NT2/D1 (cell line): ENCODE measurements at regions not wholly inside any gene's neighbourhood (a gene's known extent, or its start where the extent isn't known, plus 50 kb on each side); places are given as distances from the start of the nearest gene placed in this dataset.
"Not testable (repeated sequence)": the region's sequence is repeated elsewhere in the genome, so short reads cannot be mapped to it uniquely, and the experiment has no call there.

ENCODE experiments used
- DNase-seq: peaks from one replicate; pipeline ENCODE4 v3.0.0-alpha.2; 2011; ENCODE audit warnings: low read depth, low spot score
- H3K27me3 ChIP-seq: 2 replicates; pipeline ENCODE4 v1.6.0; 2011; ENCODE audit warnings: mild to moderate bottlenecking; ENCODE audit not compliant: insufficient read length, insufficient read depth
- H3K36me3 ChIP-seq: 2 replicates; pipeline ENCODE4 v1.6.1; 2011; ENCODE audit warnings: mild to moderate bottlenecking, low read length, mixed read lengths; ENCODE audit not compliant: insufficient read depth, insufficient read length
- H3K4me1 ChIP-seq: 2 replicates; pipeline ENCODE4 v1.5.1; 2011; ENCODE audit not compliant: insufficient read depth, insufficient read length
- H3K4me3 ChIP-seq: 2 replicates; pipeline ENCODE4 v1.5.1; 2011; ENCODE audit warnings: low read depth; ENCODE audit not compliant: insufficient read length
- H3K9ac ChIP-seq: 2 replicates; pipeline ENCODE4 v1.6.0; 2011; ENCODE audit warnings: low read depth; ENCODE audit not compliant: insufficient read length
- H3K9me3 ChIP-seq: 2 replicates; pipeline ENCODE4 v1.5.1; 2011; ENCODE audit warnings: mild to moderate bottlenecking, low read length; ENCODE audit not compliant: insufficient read depth
- SUZ12 ChIP-seq: IDR thresholded peaks from 2 replicates; pipeline ENCODE4 v1.6.1; 2011; ENCODE audit not compliant: insufficient read length, insufficient read depth; ENCODE audit errors: extremely low read depth
- YY1 ChIP-seq: IDR thresholded peaks from 2 replicates; pipeline ENCODE4 v1.6.1; 2011; ENCODE audit not compliant: insufficient read length, insufficient read depth
- ZNF274 ChIP-seq: IDR thresholded peaks from 2 replicates; pipeline ENCODE4 v1.6.1; 2011; ENCODE audit warnings: mild to moderate bottlenecking, low read depth, low read length

DNA sequence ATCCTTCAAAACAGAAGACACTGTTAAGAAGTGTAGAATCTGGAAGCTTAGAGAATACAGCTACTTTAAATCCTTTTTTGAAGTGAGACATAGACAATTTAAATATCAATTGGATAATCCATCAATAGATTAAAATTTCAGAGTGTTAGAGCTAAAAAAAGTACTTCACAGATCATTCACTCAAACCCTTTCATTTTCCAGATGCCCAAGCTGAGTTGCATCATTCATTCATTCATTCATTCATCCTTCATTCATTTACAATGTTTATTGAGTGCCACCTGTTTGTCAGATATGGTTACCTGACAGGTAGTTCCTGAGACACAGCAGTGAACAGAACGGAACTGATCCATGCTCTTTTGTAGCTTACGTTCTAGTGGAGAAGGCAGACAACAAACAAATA lies 290.7 kb upstream of the MTPN start:
- Histone ChIP-seq H3K4me3 (no peak overlapping the region), H3K9me3 (peaks cover 10% of the 10 kb centered on the region; the same call in 1 of the 2 replicates), H3K36me3 (no peaks in the 10 kb centered on the region), H3K9ac (no peak overlapping the region), H3K4me1 (no peaks in the 10 kb centered on the region), H3K27me3 (no peaks in the 10 kb centered on the region)
- DNase-seq: no peak
- no peak for TF ChIP-seq ZNF274
- TF ChIP-seq YY1: no peak
- TF ChIP-seq SUZ12: no peak

DNA sequence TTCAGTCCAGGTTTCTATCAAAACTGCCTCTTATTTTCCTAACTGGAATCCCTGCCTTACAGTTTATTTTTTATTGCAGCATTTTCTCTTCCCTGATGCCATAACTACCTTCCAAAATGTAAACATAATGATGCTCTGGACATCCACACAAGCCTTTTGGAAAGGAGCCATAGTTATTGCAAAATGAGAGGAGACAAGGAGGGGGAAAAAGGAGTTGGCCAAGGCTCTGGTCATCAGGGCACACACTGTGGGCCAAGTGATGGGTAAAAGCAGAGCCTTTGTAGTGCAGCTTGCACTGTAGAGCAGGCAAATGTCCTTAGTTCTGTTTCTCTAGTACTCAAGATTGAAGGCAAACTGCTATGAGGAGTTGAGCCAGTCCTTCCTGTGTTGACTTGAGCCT lies 289.3 kb upstream of the MTPN start:
- no peak for TF ChIP-seq YY1
- no peak for TF ChIP-seq SUZ12
- no peak for TF ChIP-seq ZNF274

DNA sequence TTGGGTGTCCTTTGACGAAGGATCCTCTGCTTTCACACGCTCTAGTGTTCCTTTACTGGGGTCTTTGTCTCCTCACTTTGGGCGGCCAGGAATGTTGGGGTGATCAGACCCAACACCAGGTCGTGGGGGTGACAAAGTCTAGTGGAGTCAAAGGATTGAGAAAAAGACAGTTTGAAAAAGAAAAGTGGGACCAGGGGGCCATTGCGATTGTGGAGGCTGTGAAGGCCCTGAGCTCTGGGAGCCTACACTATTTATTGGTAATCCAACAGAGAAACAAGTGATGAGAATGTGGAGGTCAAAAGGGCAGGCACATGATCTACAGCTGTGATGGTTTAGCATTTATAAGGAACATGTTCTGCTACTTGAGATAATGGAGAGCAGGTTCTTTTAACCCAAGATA lies 287.1 kb upstream of the MTPN start:
- H3K27me3 ChIP-seq, H3K36me3 ChIP-seq, H3K9ac ChIP-seq, H3K4me3 ChIP-seq, DNase-seq, H3K4me1 ChIP-seq: not testable (repeated sequence)
- peaks cover 25% of the 10 kb centered on the region for H3K9me3 ChIP-seq

More for the DNA sequence above, 289.3 kb upstream of the MTPN start:
- Histone ChIP-seq H3K4me1 (no peaks in the 10 kb centered on the region), H3K27me3 (no peaks in the 10 kb centered on the region), H3K4me3 (no peak overlapping the region), H3K9ac (no peak overlapping the region), H3K36me3 (no peaks in the 10 kb centered on the region), H3K9me3 (peaks cover 10% of the 10 kb centered on the region; the same call in 1 of the 2 replicates)
- DNase-seq: no peak

DNA sequence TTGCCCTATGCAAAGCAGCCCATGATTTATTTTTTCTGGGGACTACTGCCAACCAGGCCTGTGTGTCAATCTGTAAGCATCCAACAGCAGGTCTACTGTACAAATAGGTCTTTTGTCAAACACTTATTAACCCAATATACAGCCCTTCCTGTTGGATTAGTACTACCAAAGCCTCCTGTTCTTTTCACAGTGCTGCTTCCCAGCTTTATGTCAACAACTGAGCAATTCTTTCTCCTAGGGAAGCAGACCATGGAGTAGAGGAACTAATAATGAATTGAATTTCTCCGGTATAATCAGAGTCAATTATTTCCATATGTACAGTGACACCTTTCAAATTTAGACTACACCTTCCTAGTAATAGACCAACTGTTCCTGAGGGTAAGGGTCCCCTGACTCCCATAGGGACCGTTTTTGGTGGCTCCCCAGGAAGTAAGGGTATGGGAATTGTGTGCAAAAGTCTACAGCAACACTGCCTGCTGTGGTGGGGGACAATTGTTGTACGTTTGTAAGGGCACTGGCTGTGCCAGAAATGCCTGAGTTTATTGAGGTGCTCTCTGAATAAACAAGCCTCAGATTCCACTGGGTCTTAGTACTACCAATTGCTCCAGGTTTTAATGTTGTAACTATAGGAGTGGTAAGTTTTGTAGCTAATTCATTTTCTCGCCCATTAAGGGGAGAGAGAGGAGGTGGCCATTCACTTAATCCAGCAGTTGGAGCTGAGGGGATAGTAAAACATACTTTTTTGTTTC lies 286.1 kb upstream of the MTPN start:
- H3K9ac ChIP-seq, H3K4me1 ChIP-seq, H3K36me3 ChIP-seq, DNase-seq, H3K27me3 ChIP-seq, H3K4me3 ChIP-seq: not testable (repeated sequence)
- peaks cover 26% of the 10 kb centered on the region for H3K9me3 ChIP-seq

DNA sequence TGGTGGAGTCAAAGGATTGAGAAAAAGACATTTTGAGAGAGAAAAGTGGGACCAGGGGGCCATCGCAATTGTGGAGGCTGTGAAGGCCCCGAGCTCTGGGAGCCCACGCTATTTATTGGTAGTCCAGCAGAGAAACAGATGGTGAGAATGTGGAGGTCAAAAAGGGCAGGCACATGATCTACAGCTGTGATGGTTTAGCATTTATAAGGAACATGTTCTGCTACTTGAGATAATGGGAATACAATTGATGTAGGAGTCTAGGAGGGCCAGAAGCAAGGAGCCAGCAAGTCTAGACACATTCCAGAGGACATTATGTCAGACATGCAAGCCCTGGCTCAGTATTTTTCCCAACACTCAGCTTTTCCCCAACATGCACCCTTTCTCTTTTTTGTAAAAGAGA lies 283.4 kb upstream of the MTPN start:
- DNase-seq, H3K4me1 ChIP-seq, H3K9ac ChIP-seq, H3K36me3 ChIP-seq, H3K27me3 ChIP-seq, H3K4me3 ChIP-seq: not testable (repeated sequence)
- peaks cover 26% of the 10 kb centered on the region for H3K9me3 ChIP-seq

DNA sequence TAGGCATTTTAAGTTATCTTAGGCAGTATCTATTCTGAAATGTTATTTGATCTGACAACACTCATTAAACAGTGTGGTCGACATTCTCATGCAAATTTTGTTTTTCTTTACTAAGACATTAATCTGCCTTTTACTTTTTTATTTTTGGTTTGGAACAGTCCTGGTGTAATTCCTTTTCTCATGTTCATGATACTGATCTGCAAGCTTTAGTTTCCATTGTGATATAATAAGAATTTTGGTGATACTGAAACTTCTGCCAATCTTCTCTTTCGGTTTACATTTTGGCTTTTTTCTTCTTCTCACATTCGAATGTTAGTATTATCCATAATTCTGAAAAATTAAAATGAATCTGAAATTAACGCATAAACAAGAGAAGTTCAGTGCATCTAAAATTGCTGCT lies 281.9 kb upstream of the MTPN start:
- no peak for DNase-seq
- no peak overlapping the region for H3K4me3 ChIP-seq
- no peak overlapping the region for H3K9ac ChIP-seq
- H3K4me1 ChIP-seq: no peaks in the 10 kb centered on the region
- TF ChIP-seq YY1 (no peak), ZNF274 (no peak)
- H3K27me3 ChIP-seq: no peaks in the 10 kb centered on the region
- H3K36me3 ChIP-seq: no peaks in the 10 kb centered on the region
- peaks cover 16% of the 10 kb centered on the region for H3K9me3 ChIP-seq

GRCh38 chr7:136256491-136256890 lies 279.3 kb upstream of the MTPN start:
- Histone ChIP-seq H3K36me3 (no peaks in the 10 kb centered on the region), H3K4me3 (no peak overlapping the region), H3K9ac (no peak overlapping the region), H3K9me3 (peaks cover 16% of the 10 kb centered on the region), H3K4me1 (no peaks in the 10 kb centered on the region), H3K27me3 (no peaks in the 10 kb centered on the region)
- no peak for DNase-seq
- TF ChIP-seq SUZ12: no peak
- no peak for TF ChIP-seq YY1
- no peak for TF ChIP-seq ZNF274

GRCh38 chr7:136254148-136254547 lies 277.0 kb upstream of the MTPN start:
- Histone ChIP-seq H3K36me3 (no peaks in the 10 kb centered on the region), H3K27me3 (no peaks in the 10 kb centered on the region), H3K9me3 (no peaks in the 10 kb centered on the region; the same call in 1 of the 2 replicates), H3K4me3 (no peak overlapping the region), H3K9ac (no peak overlapping the region), H3K4me1 (no peaks in the 10 kb centered on the region)
- DNase-seq: no peak
- no peak for TF ChIP-seq YY1
- no peak for TF ChIP-seq SUZ12
- TF ChIP-seq ZNF274: no peak
